GM12878 (cell line): ENCODE measurements at regions not wholly inside any gene's neighbourhood (a gene's known extent, or its start where the extent isn't known, plus 50 kb on each side); places are given as distances from the start of the nearest gene placed in this dataset.

Experiments used
- ATAC-seq: fragments of 200-7000 bp; cut with Tn5 transposase; 3 replicates; pipeline ENCODE4 v1.9.1; 2020; ENCODE audit warnings: mild to moderate bottlenecking, moderate library complexity
- BruUV-seq: library from RNA; stranded (reverse); fragments of 400-500 nt; replicated peaks from 2 replicates; lab custom pipeline; 2021; lab: Mats Ljungman, UMichigan
- CTCF ChIA-PET: fragments of 300-600 bp; sonication (Branson Sonifier 250); formaldehyde crosslinking; extraction: SDS; loops from one replicate; lab custom pipeline; 2021; ENCODE audit warnings: inconsistent platforms; lab: Yijun Ruan, JAX
- POLR2A ChIA-PET: fragments of 350-600 bp; formaldehyde crosslinking; extraction: SDS; loops from one replicate; lab custom pipeline; 2021; ENCODE audit warnings: inconsistent platforms; lab: Charles Lee
- RAD21 ChIA-PET: fragments of 300-600 bp; sonication (Branson Sonifier 250); formaldehyde crosslinking; loops from one replicate; lab custom pipeline; 2023; ENCODE audit warnings: antibody characterized with exemption; ENCODE audit not compliant: unreplicated experiment; lab: Charles Lee
- SMC1A ChIA-PET: fragments of 300-600 bp; sonication (Branson Sonifier 250); formaldehyde crosslinking; loops from one replicate; lab custom pipeline; 2023; ENCODE audit not compliant: unreplicated experiment, uncharacterized antibody; lab: Charles Lee
- DNase-seq: peaks from one replicate; pipeline ENCODE4 v3.0.0-alpha.2; 2011; ENCODE audit warnings: low read depth, low spot score
- FAIRE-seq: peaks from 3 replicates; lab custom pipeline; 2011; peaks lifted over from hg19 to GRCh38; lab: Jason Lieb, UNC
- H2AFZ ChIP-seq: 2 replicates; pipeline ENCODE4 v1.6.0; 2011; ENCODE audit warnings: low read depth, low read length, control low read depth; ENCODE audit not compliant: control insufficient read depth
- H3K27ac ChIP-seq: 2 replicates; pipeline ENCODE4 v1.5.1; 2011; ENCODE audit warnings: control low read depth; ENCODE audit not compliant: control insufficient read depth, insufficient read depth
- H3K27me3 ChIP-seq, 2 experiments: replicated peaks in 1 of 2; 2 replicates each; pipeline versions ENCODE4 v1.6.0 to v1.6.1; 2011; ENCODE audit warnings: low read length in 1 of 2; ENCODE audit not compliant: control insufficient read depth in 2 of 2, insufficient read depth in 2 of 2
- H3K36me3 ChIP-seq, 2 experiments: 2 replicates each; pipeline ENCODE4 v1.5.1; 2011; ENCODE audit warnings: low read length in 1 of 2; ENCODE audit not compliant: control insufficient read depth in 2 of 2, insufficient read depth in 2 of 2
- H3K4me1 ChIP-seq: 2 replicates; pipeline ENCODE4 v1.6.1; 2011; ENCODE audit warnings: mild to moderate bottlenecking, low read length, moderate library complexity, mixed read lengths; ENCODE audit not compliant: control insufficient read depth, insufficient read depth
- H3K4me2 ChIP-seq: 2 replicates; pipeline ENCODE4 v1.6.0; 2011; ENCODE audit warnings: control low read depth; ENCODE audit not compliant: control insufficient read depth, insufficient read depth
- H3K4me3 ChIP-seq: fragments of 200-600 bp; sonication (generic); 2 replicates; pipeline ENCODE4 v1.5.1; 2016
- H3K79me2 ChIP-seq: 2 replicates; pipeline ENCODE4 v1.6.0; 2011; ENCODE audit warnings: low read length; ENCODE audit not compliant: control insufficient read depth, insufficient read depth
- H3K9ac ChIP-seq: 2 replicates; pipeline ENCODE4 v1.8.0; 2011; ENCODE audit warnings: low read length, control low read depth, mixed read lengths; ENCODE audit not compliant: control insufficient read depth, insufficient read depth
- H3K9me3 ChIP-seq: replicated peaks from 3 replicates; pipeline ENCODE4 v1.5.1; 2011; ENCODE audit warnings: mild to moderate bottlenecking, low read length; ENCODE audit not compliant: control insufficient read depth, insufficient read depth
- H4K20me1 ChIP-seq: 2 replicates; pipeline ENCODE4 v1.6.0; 2011; ENCODE audit not compliant: control insufficient read depth, insufficient read depth
- BMI1 ChIP-seq: fragments of 450-650 bp; IDR thresholded peaks from 2 replicates; pipeline ENCODE4 v1.6.1; 2016; ENCODE audit warnings: mild to moderate bottlenecking, moderate library complexity, borderline replicate concordance
- CHD4 ChIP-seq: fragments of 200-600 bp; sonication (generic); IDR thresholded peaks from 2 replicates; pipeline ENCODE4 v1.6.1; 2016; ENCODE audit warnings: mild to moderate bottlenecking
- EZH2 ChIP-seq: IDR thresholded peaks from 2 replicates; pipeline ENCODE4 v1.6.1; 2012; ENCODE audit warnings: low read depth, mild to moderate bottlenecking, control low read depth, inconsistent platforms, low read length, borderline replicate concordance; ENCODE audit not compliant: control insufficient read depth
- MYC ChIP-seq: IDR thresholded peaks from 2 replicates; pipeline ENCODE4 v1.6.1; 2011; ENCODE audit warnings: mild to moderate bottlenecking, low read length, moderate library complexity, inconsistent platforms; ENCODE audit not compliant: insufficient read depth, insufficient replicate concordance, insufficient read length, severe bottlenecking
- STAT3 ChIP-seq: IDR thresholded peaks from 2 replicates; pipeline ENCODE4 v1.6.1; 2011; ENCODE audit warnings: low read depth, low read length, improper control_type of control experiment
- ZNF622 ChIP-seq: fragments of 450-650 bp; IDR thresholded peaks from 2 replicates; pipeline ENCODE4 v1.6.1; 2017; ENCODE audit warnings: mild to moderate bottlenecking, inconsistent platforms
- WGBS: methylation state at CpG from one replicate; pipeline ENCODE4 v1.1.6; 2016; ENCODE audit warnings: low lambda C conversion rate; ENCODE audit not compliant: insufficient replicate concordance, insufficient coverage; ENCODE audit errors: missing lambda C conversion rate; 5-methylcytosine and 5-hydroxymethylcytosine counted together
- in situ Hi-C: fragments of 300-500 bp; cut with MboI; formaldehyde crosslinking; loops from 9 replicates; pipeline ENCODE4 v1.14.3; 2018; ENCODE audit warnings: mixed read lengths
- intact Hi-C: fragments of 100-400 bp; cut with micrococcal nuclease; formaldehyde crosslinking; loops from one replicate; pipeline ENCODE4 v1.14.2; 2022; ENCODE audit not compliant: unreplicated experiment
- TF ChIP-seq, protein P1 (sequence below): fragments of 450-650 bp; formaldehyde crosslinking; IDR thresholded peaks from 2 replicates; pipeline ENCODE4 v1.5.0; 2022; ENCODE audit warnings: mild to moderate bottlenecking, missing genetic modification characterization
- TF ChIP-seq, protein P2 (sequence below): IDR thresholded peaks from 2 replicates; pipeline ENCODE4 v1.6.1; 2011; ENCODE audit warnings: mild to moderate bottlenecking, low read depth, low read length, moderate library complexity; ENCODE audit not compliant: insufficient replicate concordance
- TF ChIP-seq, protein P3 (sequence below): IDR thresholded peaks from 2 replicates; pipeline ENCODE4 v1.6.1; 2012; ENCODE audit warnings: low read length, inconsistent platforms
- TF ChIP-seq, protein P4 (sequence below): fragments of 150-350 bp; IDR thresholded peaks from 2 replicates; pipeline ENCODE4 v1.6.1; 2016; ENCODE audit warnings: low read depth, low read length

DNA sequence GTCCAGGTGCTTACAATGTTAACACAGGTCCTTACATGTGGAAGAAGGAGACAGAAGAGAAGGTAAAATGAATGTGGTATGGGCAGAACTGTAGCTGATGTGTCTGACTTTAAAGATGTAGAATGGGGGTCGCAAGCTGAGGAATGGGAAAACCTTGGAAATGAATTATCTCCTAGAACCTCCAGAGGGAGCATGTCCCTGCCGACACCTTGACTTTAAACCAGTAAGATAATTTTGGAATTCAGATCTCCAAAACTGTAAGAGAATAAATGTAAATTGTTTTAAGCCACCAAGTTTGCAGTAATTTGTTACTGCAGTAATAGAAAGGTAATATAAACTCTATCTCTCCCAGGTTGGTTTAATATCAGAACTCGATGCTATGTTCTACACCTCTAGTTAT is 80.1 kb upstream of the ALG10 start (continued):
- TF ChIP-seq, protein P1, sequence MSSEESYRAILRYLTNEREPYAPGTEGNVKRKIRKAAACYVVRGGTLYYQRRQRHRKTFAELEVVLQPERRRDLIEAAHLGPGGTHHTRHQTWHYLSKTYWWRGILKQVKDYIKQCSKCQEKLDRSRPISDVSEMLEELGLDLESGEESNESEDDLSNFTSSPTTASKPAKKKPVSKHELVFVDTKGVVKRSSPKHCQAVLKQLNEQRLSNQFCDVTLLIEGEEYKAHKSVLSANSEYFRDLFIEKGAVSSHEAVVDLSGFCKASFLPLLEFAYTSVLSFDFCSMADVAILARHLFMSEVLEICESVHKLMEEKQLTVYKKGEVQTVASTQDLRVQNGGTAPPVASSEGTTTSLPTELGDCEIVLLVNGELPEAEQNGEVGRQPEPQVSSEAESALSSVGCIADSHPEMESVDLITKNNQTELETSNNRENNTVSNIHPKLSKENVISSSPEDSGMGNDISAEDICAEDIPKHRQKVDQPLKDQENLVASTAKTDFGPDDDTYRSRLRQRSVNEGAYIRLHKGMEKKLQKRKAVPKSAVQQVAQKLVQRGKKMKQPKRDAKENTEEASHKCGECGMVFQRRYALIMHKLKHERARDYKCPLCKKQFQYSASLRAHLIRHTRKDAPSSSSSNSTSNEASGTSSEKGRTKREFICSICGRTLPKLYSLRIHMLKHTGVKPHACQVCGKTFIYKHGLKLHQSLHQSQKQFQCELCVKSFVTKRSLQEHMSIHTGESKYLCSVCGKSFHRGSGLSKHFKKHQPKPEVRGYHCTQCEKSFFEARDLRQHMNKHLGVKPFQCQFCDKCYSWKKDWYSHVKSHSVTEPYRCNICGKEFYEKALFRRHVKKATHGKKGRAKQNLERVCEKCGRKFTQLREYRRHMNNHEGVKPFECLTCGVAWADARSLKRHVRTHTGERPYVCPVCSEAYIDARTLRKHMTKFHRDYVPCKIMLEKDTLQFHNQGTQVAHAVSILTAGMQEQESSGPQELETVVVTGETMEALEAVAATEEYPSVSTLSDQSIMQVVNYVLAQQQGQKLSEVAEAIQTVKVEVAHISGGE (CRISPR knock-in tag) = no peak
- no peak for TF ChIP-seq STAT3
- TF ChIP-seq, protein P2, sequence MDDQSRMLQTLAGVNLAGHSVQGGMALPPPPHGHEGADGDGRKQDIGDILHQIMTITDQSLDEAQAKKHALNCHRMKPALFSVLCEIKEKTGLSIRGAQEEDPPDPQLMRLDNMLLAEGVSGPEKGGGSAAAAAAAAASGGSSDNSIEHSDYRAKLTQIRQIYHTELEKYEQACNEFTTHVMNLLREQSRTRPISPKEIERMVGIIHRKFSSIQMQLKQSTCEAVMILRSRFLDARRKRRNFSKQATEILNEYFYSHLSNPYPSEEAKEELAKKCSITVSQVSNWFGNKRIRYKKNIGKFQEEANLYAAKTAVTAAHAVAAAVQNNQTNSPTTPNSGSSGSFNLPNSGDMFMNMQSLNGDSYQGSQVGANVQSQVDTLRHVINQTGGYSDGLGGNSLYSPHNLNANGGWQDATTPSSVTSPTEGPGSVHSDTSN = no peak
- TF ChIP-seq MYC = no peak

DNA sequence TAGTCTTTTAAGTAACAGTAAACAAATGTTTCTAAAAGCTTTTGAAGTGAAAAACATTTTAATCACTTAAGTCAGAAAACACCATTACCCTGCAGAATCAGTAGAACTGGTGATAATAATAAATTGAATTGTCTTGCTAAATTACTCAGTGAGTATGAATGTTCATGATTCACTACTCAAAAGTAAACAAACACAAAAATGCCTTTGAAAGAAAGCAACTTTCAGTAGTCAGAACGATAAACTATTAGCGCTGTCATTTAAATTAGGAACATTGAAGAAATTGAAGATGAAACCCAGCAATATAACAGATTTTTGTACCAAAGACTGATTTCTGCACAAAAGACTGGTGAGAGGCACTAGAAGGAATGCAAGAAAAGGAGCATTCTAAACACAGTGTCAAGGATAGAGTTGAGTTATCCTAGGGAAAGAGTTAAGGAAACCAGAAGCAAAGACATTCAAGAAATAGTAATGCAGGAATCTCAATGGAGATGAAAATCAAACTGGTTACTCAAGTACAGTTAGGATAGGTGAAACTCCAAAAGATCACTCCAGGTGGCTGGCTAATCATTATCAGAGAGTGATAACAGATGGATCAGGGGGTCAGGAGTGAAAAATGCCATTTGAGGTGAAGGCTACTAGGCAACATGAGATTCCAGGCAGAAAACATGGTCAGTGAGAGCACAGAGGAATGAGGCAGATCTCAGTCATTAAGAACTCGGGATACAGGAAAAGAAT is 77.4 kb upstream of the ALG10 start:
- DNase-seq = no peak
- ChIA-PET POLR2A (no interaction called here), SMC1A (no interaction called here), RAD21 (no interaction called here), CTCF (interaction anchor here (0.6 kb wide), 1 partner anchor 21 kb away, joined by 3 read pairs; no protein-coding TSS in a partner anchor)
- H3K9me3 ChIP-seq = no peaks in the 10 kb centered on the region
- H3K27ac ChIP-seq = no peak overlapping the region
- no peak for FAIRE-seq
- no peaks in the 10 kb centered on the region for H3K79me2 ChIP-seq
- in situ Hi-C loops (no loop called here), intact Hi-C loops (no loop called here)
- H2AFZ ChIP-seq = no peak overlapping the region
- no peaks in the 10 kb centered on the region for H3K36me3 ChIP-seq
- no peaks in the 10 kb centered on the region for H3K27me3 ChIP-seq
- H3K4me2 ChIP-seq = no peak overlapping the region
- no peaks in the 10 kb centered on the region for H4K20me1 ChIP-seq
- no peak for ATAC-seq
- H3K4me3 ChIP-seq = no peak overlapping the region
- BruUV-seq = no TSS peak
- H3K9ac ChIP-seq = no peak overlapping the region
- 57% methylated on average over 3 of the region's 3 CpGs for WGBS
- H3K4me1 ChIP-seq = no peaks in the 10 kb centered on the region
- TF ChIP-seq, protein P3, sequence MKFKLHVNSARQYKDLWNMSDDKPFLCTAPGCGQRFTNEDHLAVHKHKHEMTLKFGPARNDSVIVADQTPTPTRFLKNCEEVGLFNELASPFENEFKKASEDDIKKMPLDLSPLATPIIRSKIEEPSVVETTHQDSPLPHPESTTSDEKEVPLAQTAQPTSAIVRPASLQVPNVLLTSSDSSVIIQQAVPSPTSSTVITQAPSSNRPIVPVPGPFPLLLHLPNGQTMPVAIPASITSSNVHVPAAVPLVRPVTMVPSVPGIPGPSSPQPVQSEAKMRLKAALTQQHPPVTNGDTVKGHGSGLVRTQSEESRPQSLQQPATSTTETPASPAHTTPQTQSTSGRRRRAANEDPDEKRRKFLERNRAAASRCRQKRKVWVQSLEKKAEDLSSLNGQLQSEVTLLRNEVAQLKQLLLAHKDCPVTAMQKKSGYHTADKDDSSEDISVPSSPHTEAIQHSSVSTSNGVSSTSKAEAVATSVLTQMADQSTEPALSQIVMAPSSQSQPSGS = no peak
- TF ChIP-seq EZH2 (no peak), BMI1 (no peak), ZNF622 (no peak), CHD4 (no peak)
- TF ChIP-seq, protein P4, sequence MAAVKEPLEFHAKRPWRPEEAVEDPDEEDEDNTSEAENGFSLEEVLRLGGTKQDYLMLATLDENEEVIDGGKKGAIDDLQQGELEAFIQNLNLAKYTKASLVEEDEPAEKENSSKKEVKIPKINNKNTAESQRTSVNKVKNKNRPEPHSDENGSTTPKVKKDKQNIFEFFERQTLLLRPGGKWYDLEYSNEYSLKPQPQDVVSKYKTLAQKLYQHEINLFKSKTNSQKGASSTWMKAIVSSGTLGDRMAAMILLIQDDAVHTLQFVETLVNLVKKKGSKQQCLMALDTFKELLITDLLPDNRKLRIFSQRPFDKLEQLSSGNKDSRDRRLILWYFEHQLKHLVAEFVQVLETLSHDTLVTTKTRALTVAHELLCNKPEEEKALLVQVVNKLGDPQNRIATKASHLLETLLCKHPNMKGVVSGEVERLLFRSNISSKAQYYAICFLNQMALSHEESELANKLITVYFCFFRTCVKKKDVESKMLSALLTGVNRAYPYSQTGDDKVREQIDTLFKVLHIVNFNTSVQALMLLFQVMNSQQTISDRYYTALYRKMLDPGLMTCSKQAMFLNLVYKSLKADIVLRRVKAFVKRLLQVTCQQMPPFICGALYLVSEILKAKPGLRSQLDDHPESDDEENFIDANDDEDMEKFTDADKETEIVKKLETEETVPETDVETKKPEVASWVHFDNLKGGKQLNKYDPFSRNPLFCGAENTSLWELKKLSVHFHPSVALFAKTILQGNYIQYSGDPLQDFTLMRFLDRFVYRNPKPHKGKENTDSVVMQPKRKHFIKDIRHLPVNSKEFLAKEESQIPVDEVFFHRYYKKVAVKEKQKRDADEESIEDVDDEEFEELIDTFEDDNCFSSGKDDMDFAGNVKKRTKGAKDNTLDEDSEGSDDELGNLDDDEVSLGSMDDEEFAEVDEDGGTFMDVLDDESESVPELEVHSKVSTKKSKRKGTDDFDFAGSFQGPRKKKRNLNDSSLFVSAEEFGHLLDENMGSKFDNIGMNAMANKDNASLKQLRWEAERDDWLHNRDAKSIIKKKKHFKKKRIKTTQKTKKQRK = no peak
